ENCODE measurements at regions not wholly inside any gene's neighbourhood (a gene's known extent, or its start where the extent isn't known, plus 50 kb on each side); places are given as distances from the start of the nearest gene placed in this dataset.

DNA sequence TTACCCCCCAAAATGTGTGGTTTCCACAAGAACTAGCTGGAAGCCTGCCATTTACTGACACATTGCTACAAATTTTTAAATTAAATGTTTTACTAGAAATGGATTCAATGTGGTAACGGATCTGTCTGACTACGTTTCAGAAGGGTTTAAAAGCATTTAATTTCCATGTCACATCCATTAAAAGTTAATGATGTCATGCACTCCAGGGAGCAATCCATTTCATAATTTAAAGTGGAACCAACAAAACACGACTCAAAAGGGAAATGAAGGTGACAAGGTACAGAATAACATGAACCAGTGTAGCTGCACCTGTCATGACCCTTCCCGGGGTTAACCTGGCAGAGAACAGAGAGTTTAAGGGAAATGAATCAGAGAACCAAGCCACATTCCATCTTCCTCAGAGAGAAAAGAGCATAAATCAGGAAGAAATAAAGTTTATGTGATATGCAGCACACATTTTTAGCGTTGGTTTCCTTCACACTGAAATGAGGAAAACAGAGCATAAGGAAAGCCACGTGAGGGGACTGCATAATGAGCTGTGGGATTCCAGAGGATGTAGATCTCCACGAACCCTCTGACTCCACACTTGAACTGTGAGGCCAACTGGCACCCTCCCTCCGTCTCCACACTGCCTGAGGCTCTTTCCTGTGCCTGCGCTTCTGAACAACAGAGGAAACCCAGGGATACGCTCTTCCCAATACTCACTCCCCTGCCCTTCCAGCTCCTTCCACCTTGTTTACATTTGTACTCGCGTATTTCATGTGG, 170.3 kb upstream of the AHI1 start (continued):
- TF ChIP-seq CHD7 (IDR thresholded peaks at IDR 0.05; ENCODE audit: insufficient replicate concordance, low read length), result no peak
- TF ChIP-seq CBX8 (IDR thresholded peaks at IDR 0.05; ENCODE audit: borderline replicate concordance, low read depth, low read length), result no peak
- no peak for TF ChIP-seq BRCA1 (IDR thresholded peaks at IDR 0.05; ENCODE audit: low read depth, low read length)
- no peak for TF ChIP-seq POLR2AphosphoS5 (IDR thresholded peaks at IDR 0.05; ENCODE audit: low read depth, low read length)
- no peak for TF ChIP-seq MAFK (IDR thresholded peaks at IDR 0.05; ENCODE audit: low read depth, low read length)
- TF ChIP-seq EP300 (IDR thresholded peaks at IDR 0.05; ENCODE audit: borderline replicate concordance in 1 of 2, low read depth in 2 of 2, low read length in 2 of 2), result no peak
